ENCODE measurements at regions not wholly inside any gene's neighbourhood (a gene's known extent, or its start where the extent isn't known, plus 50 kb on each side); places are given as distances from the start of the nearest gene placed in this dataset.

DNA sequence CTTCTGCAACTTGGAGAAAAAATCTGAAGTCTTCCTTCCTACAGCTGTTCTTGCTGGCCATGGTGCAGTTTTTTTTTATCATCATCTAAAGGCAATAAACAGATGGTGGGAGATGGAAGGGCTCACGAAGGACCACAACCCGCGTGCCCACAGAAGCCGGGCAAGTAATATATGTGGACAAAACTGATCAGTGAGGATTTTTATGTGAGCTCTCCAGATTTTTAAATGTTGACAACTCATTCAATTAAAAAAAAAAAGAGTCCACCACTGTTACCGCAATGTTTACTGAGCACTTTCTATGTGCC is 55.9 kb upstream of the CREB1 start:
- Mint-ChIP-seq H3K4me1 (peaks cover 5% of the 10 kb centered on the region), H3K27me3 (no peaks in the 10 kb centered on the region), H3K4me3 (no peak overlapping the region), H3K27ac (ENCODE audit: low read depth) (no peak overlapping the region), H3K9me3 (no peaks in the 10 kb centered on the region), H3K36me3 (ENCODE audit: insufficient read depth) (no peaks in the 10 kb centered on the region)
- ATAC-seq (replicated peaks; ENCODE audit: extremely low read depth, poor library complexity, severe bottlenecking) (no peak), DNase-seq (ENCODE audit: low spot score in 2 of 2) (no peak)

GRCh38 chr2:207474863-207475485 is 54.8 kb upstream of the CREB1 start:
- peak in 1 of 2 donors; percentile 16 for DNase-seq (ENCODE audit: low spot score in 2 of 2)
- Mint-ChIP-seq H3K4me3 (no peak overlapping the region), H3K36me3 (ENCODE audit: insufficient read depth) (no peaks in the 10 kb centered on the region), H3K27me3 (no peaks in the 10 kb centered on the region), H3K4me1 (peaks cover 5% of the 10 kb centered on the region), H3K9me3 (no peaks in the 10 kb centered on the region), H3K27ac (ENCODE audit: low read depth) (no peak overlapping the region)
- no peak for ATAC-seq (replicated peaks; ENCODE audit: extremely low read depth, poor library complexity, severe bottlenecking)

DNA sequence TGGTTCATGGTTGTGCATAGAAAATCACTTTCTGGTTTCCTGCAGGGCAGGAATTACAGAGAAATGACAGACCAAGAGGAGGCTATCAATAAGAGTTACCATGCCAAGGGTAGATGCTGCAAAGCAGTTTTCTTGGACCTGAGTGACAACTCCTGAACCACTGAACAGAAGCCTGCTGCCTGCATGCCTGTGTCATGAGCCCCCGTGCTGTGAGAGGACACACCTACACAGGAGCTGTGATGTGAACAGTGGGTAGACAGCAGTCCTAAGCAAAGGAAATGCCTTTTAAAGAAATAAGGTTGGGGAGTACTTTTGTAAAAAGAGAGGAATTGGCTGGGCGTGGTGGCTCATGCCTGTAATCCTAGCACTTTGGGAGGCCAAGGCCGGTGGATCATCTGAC is 54.2 kb upstream of the CREB1 start:
- DNase-seq (ENCODE audit: low spot score in 2 of 2) = no peak

GRCh38 chr2:207477896-207478295 is 51.9 kb upstream of the CREB1 start:
- Mint-ChIP-seq H3K27me3 (no peaks in the 10 kb centered on the region), H3K36me3 (ENCODE audit: insufficient read depth) (no peaks in the 10 kb centered on the region), H3K27ac (ENCODE audit: low read depth) (no peak overlapping the region), H3K9me3 (no peaks in the 10 kb centered on the region), H3K4me3 (no peak overlapping the region), H3K4me1 (peaks cover 5% of the 10 kb centered on the region)
- DNase-seq (ENCODE audit: low spot score in 2 of 2) (no peak), ATAC-seq (replicated peaks; ENCODE audit: extremely low read depth, poor library complexity, severe bottlenecking) (no peak)

More for the DNA sequence above, 54.2 kb upstream of the CREB1 start:
- no peaks in the 10 kb centered on the region for H3K36me3 Mint-ChIP-seq (ENCODE audit: insufficient read depth)
- H3K27ac Mint-ChIP-seq (ENCODE audit: low read depth) = peak overlapping the region; percentile 63
- H3K4me1 Mint-ChIP-seq = peaks cover 5% of the 10 kb centered on the region
- ATAC-seq (replicated peaks; ENCODE audit: extremely low read depth, poor library complexity, severe bottlenecking) = no peak
- H3K9me3 Mint-ChIP-seq = no peaks in the 10 kb centered on the region
- H3K27me3 Mint-ChIP-seq = no peaks in the 10 kb centered on the region
- H3K4me3 Mint-ChIP-seq = no peak overlapping the region

DNA sequence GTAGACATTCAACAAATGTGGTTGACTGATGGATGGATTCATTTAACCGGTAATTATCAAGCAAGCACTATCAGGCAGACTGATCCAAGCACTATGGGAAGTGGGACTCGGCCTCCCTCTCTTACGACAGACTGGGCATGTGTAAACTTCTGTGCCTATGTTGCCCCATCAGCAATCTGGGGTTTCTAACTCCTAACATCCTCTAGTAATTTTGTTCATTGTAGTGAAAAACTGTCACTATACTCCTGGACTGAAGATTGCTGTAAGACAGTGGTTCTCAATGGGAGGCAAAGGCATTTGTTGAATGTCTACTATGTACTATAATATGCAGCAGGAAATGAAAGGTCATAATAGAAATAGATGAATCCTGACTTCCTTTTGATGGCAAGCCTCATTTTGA is 51.2 kb upstream of the CREB1 start:
- ATAC-seq (replicated peaks; ENCODE audit: extremely low read depth, poor library complexity, severe bottlenecking) = no peak
- Mint-ChIP-seq H3K27me3 (no peaks in the 10 kb centered on the region), H3K27ac (ENCODE audit: low read depth) (no peak overlapping the region), H3K4me1 (peaks cover 5% of the 10 kb centered on the region), H3K4me3 (no peak overlapping the region), H3K36me3 (ENCODE audit: insufficient read depth) (no peaks in the 10 kb centered on the region), H3K9me3 (no peaks in the 10 kb centered on the region)
- DNase-seq (ENCODE audit: low spot score in 2 of 2) = no peak

- Mint-ChIP-seq H3K27me3 (no peaks in the 10 kb centered on the region), H3K36me3 (ENCODE audit: insufficient read depth) (no peaks in the 10 kb centered on the region), H3K4me3 (no peak overlapping the region), H3K4me1 (peaks cover 5% of the 10 kb centered on the region), H3K27ac (ENCODE audit: low read depth) (no peak overlapping the region), H3K9me3 (no peaks in the 10 kb centered on the region)
- DNase-seq (ENCODE audit: low spot score in 2 of 2) = no peak
- no peak for ATAC-seq (replicated peaks; ENCODE audit: extremely low read depth, poor library complexity, severe bottlenecking)
Observed at GRCh38 chr2:207479198-207479785, 50.5 kb upstream of the CREB1 start.

All from central memory CD8-positive, alpha-beta T cell (primary cell).